Jurkat, Clone E6-1 (cell line): ENCODE measurements at regions not wholly inside any gene's neighbourhood (a gene's known extent, or its start where the extent isn't known, plus 50 kb on each side); places are given as distances from the start of the nearest gene placed in this dataset.
"Not testable (repeated sequence)": the region's sequence is repeated elsewhere in the genome, so short reads cannot be mapped to it uniquely, and the experiment has no call there.

ENCODE experiments used
- DNase-seq: peaks from one replicate; pipeline ENCODE4 v3.0.0-alpha.2; 2011; ENCODE audit warnings: low read depth, low spot score
- H3K4me3 ChIP-seq: 2 replicates; pipeline ENCODE4 v1.5.1; 2011; ENCODE audit warnings: mild to moderate bottlenecking, low read length, control low read depth, moderate library complexity

GRCh38 chr1:144140243-144140642 lies 168.5 kb upstream of the FAM72C start:
- not testable (repeated sequence) for DNase-seq, H3K4me3 ChIP-seq

- DNase-seq, H3K4me3 ChIP-seq: not testable (repeated sequence)
Measured at GRCh38 chr1:144105006-144105405, 133.2 kb upstream of the FAM72C start.

- not testable (repeated sequence) for H3K4me3 ChIP-seq, DNase-seq
Measured at GRCh38 chr1:144104000-144104677, 132.4 kb upstream of the FAM72C start.

GRCh38 chr1:144103156-144103880 lies 131.5 kb upstream of the FAM72C start:
- not testable (repeated sequence) for DNase-seq

GRCh38 chr1:144102046-144102745 lies 130.4 kb upstream of the FAM72C start:
- DNase-seq, H3K4me3 ChIP-seq: not testable (repeated sequence)

More at GRCh38 chr1:144103156-144103880, 131.5 kb upstream of the FAM72C start:
- not testable (repeated sequence) for H3K4me3 ChIP-seq

GRCh38 chr1:144101397-144102045 lies 129.7 kb upstream of the FAM72C start:
- DNase-seq: no peak
- H3K4me3 ChIP-seq: no peak overlapping the region

GRCh38 chr1:144077167-144077841 lies 105.5 kb upstream of the FAM72C start:
- peak; percentile 27 for DNase-seq
- not testable (repeated sequence) for H3K4me3 ChIP-seq

- H3K4me3 ChIP-seq: not testable (repeated sequence)
Measured at GRCh38 chr1:144076646-144077045, 104.9 kb upstream of the FAM72C start.

GRCh38 chr1:144070394-144071053 lies 98.7 kb upstream of the FAM72C start:
- DNase-seq, H3K4me3 ChIP-seq: not testable (repeated sequence)

More at GRCh38 chr1:144076646-144077045, 104.9 kb upstream of the FAM72C start:
- not testable (repeated sequence) for DNase-seq

GRCh38 chr1:144067042-144067441 lies 95.3 kb upstream of the FAM72C start:
- not testable (repeated sequence) for DNase-seq, H3K4me3 ChIP-seq

GRCh38 chr1:144066071-144066813 lies 94.5 kb upstream of the FAM72C start:
- DNase-seq, H3K4me3 ChIP-seq: not testable (repeated sequence)

- H3K4me3 ChIP-seq, DNase-seq: not testable (repeated sequence)
Measured at GRCh38 chr1:144065299-144066060, 93.7 kb upstream of the FAM72C start.

GRCh38 chr1:144049365-144049764 lies 77.6 kb upstream of the FAM72C start:
- not testable (repeated sequence) for H3K4me3 ChIP-seq, DNase-seq

- DNase-seq, H3K4me3 ChIP-seq: not testable (repeated sequence)
Measured at GRCh38 chr1:144046645-144047044, 74.9 kb upstream of the FAM72C start.

- not testable (repeated sequence) for H3K4me3 ChIP-seq
- DNase-seq: peak; percentile 20
Measured at GRCh38 chr1:144045751-144046546, 74.2 kb upstream of the FAM72C start.

GRCh38 chr1:144042251-144042650 lies 70.5 kb upstream of the FAM72C start:
- not testable (repeated sequence) for H3K4me3 ChIP-seq

More at GRCh38 chr1:144042251-144042650, 70.5 kb upstream of the FAM72C start:
- DNase-seq: not testable (repeated sequence)
